NCI-H2196 (cell line): ENCODE measurements at regions not wholly inside any gene's neighbourhood (a gene's known extent, or its start where the extent isn't known, plus 50 kb on each side); places are given as distances from the start of the nearest gene placed in this dataset.
"Not testable (repeated sequence)": the region's sequence is repeated elsewhere in the genome, so short reads cannot be mapped to it uniquely, and the experiment has no call there.

Source experiments
- DNase-seq: peaks from one replicate; lab custom pipeline; 2025; ENCODE audit not compliant: unreplicated experiment; lab: John Stamatoyannopoulos, UW

GRCh38 chr5:39534690-39535089 lies 109.9 kb upstream of the DAB2 start:
- no peak for DNase-seq

- no peak for DNase-seq
Measured at GRCh38 chr5:39533749-39534148, 109.0 kb upstream of the DAB2 start.

- DNase-seq, result no peak
Measured at GRCh38 chr5:39532511-39532910, 107.7 kb upstream of the DAB2 start.

GRCh38 chr5:39531306-39531705 lies 106.5 kb upstream of the DAB2 start:
- no peak for DNase-seq

- no peak for DNase-seq
Measured at GRCh38 chr5:39526914-39527477, 102.2 kb upstream of the DAB2 start.

- DNase-seq, result not testable (repeated sequence)
Measured at GRCh38 chr5:39525781-39526180, 101.0 kb upstream of the DAB2 start.

GRCh38 chr5:39525271-39525670 lies 100.5 kb upstream of the DAB2 start:
- no peak for DNase-seq

GRCh38 chr5:39523821-39524220 lies 99.0 kb upstream of the DAB2 start:
- DNase-seq, result no peak

GRCh38 chr5:39521940-39522590 lies 97.3 kb upstream of the DAB2 start:
- no peak for DNase-seq

- no peak for DNase-seq
Measured at GRCh38 chr5:39521098-39521860, 96.5 kb upstream of the DAB2 start.

GRCh38 chr5:39520232-39520572 lies 95.4 kb upstream of the DAB2 start:
- DNase-seq, result no peak

- no peak for DNase-seq
Measured at GRCh38 chr5:39519566-39520231, 94.9 kb upstream of the DAB2 start.

- no peak for DNase-seq
Measured at GRCh38 chr5:39519079-39519478, 94.3 kb upstream of the DAB2 start.

GRCh38 chr5:39518516-39518915 lies 93.7 kb upstream of the DAB2 start:
- DNase-seq, result no peak

GRCh38 chr5:39517800-39518199 lies 93.0 kb upstream of the DAB2 start:
- DNase-seq, result no peak

- DNase-seq, result no peak
Measured at GRCh38 chr5:39515881-39516280, 91.1 kb upstream of the DAB2 start.

GRCh38 chr5:39513236-39513635 lies 88.5 kb upstream of the DAB2 start:
- no peak for DNase-seq

GRCh38 chr5:39506211-39506610 lies 81.4 kb upstream of the DAB2 start:
- no peak for DNase-seq

GRCh38 chr5:39505791-39506190 lies 81.0 kb upstream of the DAB2 start:
- no peak for DNase-seq

- DNase-seq, result no peak
Measured at GRCh38 chr5:39505363-39505762, 80.6 kb upstream of the DAB2 start.

GRCh38 chr5:39503155-39503554 lies 78.4 kb upstream of the DAB2 start:
- no peak for DNase-seq

- no peak for DNase-seq
Measured at GRCh38 chr5:39502704-39503103, 77.9 kb upstream of the DAB2 start.
